RWPE2 (cell line): ENCODE measurements at regions not wholly inside any gene's neighbourhood (a gene's known extent, or its start where the extent isn't known, plus 50 kb on each side); places are given as distances from the start of the nearest gene placed in this dataset.
"Not testable (repeated sequence)": the region's sequence is repeated elsewhere in the genome, so short reads cannot be mapped to it uniquely, and the experiment has no call there.

ENCODE experiments used
- ATAC-seq: fragments of 200-7000 bp; cut with Tn5 transposase; 3 replicates; pipeline ENCODE4 v1.9.1; 2021; ENCODE audit warnings: low read depth
- DNase-seq: peaks from one replicate; pipeline ENCODE4 v3.0.0-alpha.2; 2020; ENCODE audit warnings: low spot score
- H3K27ac ChIP-seq: fragments of 450-650 bp; 2 replicates; pipeline ENCODE4 v1.5.1; 2017; ENCODE audit warnings: mild to moderate bottlenecking; ENCODE audit not compliant: poor library complexity, severe bottlenecking
- H3K27me3 ChIP-seq: fragments of 250-450 bp; sonication (Bioruptor Pico); 2 replicates; pipeline ENCODE4 v1.5.1; 2021; ENCODE audit warnings: mild to moderate bottlenecking, moderate library complexity; ENCODE audit not compliant: insufficient read depth, poor library complexity, severe bottlenecking
- H3K36me3 ChIP-seq: fragments of 250-450 bp; sonication (Bioruptor Pico); 2 replicates; pipeline ENCODE4 v1.5.1; 2020; ENCODE audit warnings: low read depth, mild to moderate bottlenecking, moderate library complexity
- H3K4me1 ChIP-seq: fragments of 250-450 bp; sonication (Bioruptor Pico); 2 replicates; pipeline ENCODE4 v1.5.1; 2021; ENCODE audit warnings: mild to moderate bottlenecking, moderate library complexity; ENCODE audit not compliant: insufficient read depth, poor library complexity, severe bottlenecking
- H3K4me3 ChIP-seq: fragments of 250-450 bp; sonication (Bioruptor Pico); 2 replicates; pipeline ENCODE4 v1.5.1; 2021; ENCODE audit warnings: mild to moderate bottlenecking, moderate library complexity; ENCODE audit not compliant: severe bottlenecking
- H3K9me3 ChIP-seq: fragments of 250-450 bp; sonication (Bioruptor Pico); 2 replicates; pipeline ENCODE4 v1.5.1; 2021; ENCODE audit warnings: mild to moderate bottlenecking, moderate library complexity; ENCODE audit not compliant: severe bottlenecking
- TF ChIP-seq, protein P1 (sequence below): fragments of 450-650 bp; IDR thresholded peaks from one replicate; pipeline ENCODE4 v1.5.1; 2017; ENCODE audit warnings: mild to moderate bottlenecking, moderate library complexity; ENCODE audit not compliant: poor library complexity, severe bottlenecking

DNA sequence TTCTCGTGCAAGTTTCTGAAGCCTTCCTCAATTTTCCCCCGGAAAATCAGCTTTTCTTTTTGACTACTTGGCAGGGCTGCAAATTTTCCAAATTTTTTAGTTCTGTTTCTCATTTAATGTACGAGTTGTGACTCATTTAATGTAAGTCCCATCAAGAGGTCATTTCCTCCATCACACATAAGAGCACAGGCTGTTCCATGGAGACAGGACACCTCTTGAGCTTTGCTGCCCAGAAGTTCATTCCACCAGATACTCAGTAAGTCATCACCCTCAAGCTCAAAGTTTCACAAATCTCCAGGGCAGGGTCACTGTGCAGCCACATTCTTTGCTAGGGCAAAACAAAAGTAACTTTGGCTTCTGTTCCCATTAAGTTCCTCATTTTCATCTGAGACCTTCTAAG, 101.5 kb upstream of the TEKT4 start:
- no peak overlapping the region for H3K27ac ChIP-seq
- H3K36me3 ChIP-seq: no peaks in the 10 kb centered on the region
- no peaks in the 10 kb centered on the region for H3K4me1 ChIP-seq
- no peaks in the 10 kb centered on the region for H3K9me3 ChIP-seq
- H3K4me3 ChIP-seq: no peak overlapping the region
- ATAC-seq (no peak), DNase-seq (no peak)
- no peaks in the 10 kb centered on the region for H3K27me3 ChIP-seq
- TF ChIP-seq, protein P1, sequence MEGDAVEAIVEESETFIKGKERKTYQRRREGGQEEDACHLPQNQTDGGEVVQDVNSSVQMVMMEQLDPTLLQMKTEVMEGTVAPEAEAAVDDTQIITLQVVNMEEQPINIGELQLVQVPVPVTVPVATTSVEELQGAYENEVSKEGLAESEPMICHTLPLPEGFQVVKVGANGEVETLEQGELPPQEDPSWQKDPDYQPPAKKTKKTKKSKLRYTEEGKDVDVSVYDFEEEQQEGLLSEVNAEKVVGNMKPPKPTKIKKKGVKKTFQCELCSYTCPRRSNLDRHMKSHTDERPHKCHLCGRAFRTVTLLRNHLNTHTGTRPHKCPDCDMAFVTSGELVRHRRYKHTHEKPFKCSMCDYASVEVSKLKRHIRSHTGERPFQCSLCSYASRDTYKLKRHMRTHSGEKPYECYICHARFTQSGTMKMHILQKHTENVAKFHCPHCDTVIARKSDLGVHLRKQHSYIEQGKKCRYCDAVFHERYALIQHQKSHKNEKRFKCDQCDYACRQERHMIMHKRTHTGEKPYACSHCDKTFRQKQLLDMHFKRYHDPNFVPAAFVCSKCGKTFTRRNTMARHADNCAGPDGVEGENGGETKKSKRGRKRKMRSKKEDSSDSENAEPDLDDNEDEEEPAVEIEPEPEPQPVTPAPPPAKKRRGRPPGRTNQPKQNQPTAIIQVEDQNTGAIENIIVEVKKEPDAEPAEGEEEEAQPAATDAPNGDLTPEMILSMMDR: no peak

DNA sequence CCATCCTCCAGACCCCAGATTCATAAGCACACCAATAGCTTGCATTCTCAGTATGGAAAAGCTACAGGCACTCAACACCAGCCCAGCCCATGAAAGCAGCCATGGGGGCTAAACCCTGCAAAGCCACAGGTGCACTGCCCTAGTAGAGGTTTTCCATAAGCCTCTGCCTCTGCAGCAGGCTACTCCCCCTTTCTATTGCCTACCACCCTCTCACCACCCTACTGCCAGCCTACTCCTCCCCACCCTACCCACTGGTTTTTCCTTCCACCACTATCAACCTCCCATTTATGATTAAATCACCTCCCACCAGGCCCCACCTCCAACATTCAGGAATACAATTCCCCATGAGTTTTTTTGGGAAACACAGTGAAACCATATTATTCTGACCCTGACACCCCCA, 96.4 kb upstream of the TEKT4 start:
- ATAC-seq (no peak), DNase-seq (no peak)
- no peak overlapping the region for H3K4me3 ChIP-seq
- no peaks in the 10 kb centered on the region for H3K4me1 ChIP-seq
- no peaks in the 10 kb centered on the region for H3K36me3 ChIP-seq
- H3K27me3 ChIP-seq: no peaks in the 10 kb centered on the region
- H3K27ac ChIP-seq: no peak overlapping the region
- H3K9me3 ChIP-seq: no peaks in the 10 kb centered on the region
- TF ChIP-seq, protein P1: no peak

DNA sequence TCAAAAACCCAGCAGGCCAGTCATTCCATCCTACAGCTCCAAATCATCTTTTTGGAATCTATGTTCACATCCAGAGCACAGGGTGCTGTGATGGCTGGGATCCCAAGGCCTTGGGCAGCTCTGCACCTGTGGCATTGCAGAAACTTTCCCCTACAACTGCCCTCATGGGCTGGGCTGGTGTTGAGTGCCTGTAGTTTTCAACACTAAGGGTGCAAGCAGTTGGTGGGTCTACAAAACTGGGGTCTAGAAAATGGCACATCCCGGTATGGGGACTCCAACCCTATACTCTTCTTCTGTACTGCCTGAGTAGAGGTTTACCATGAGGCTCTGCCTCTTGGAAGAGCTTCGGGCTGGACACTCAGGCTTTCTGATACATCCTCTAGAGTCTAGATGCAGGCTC, 95.2 kb upstream of the TEKT4 start:
- Histone ChIP-seq H3K9me3 (no peaks in the 10 kb centered on the region), H3K27ac (no peak overlapping the region), H3K27me3 (no peaks in the 10 kb centered on the region), H3K4me3 (no peak overlapping the region), H3K36me3 (no peaks in the 10 kb centered on the region), H3K4me1 (no peaks in the 10 kb centered on the region)
- TF ChIP-seq, protein P1: no peak
- DNase-seq (no peak), ATAC-seq (no peak)

DNA sequence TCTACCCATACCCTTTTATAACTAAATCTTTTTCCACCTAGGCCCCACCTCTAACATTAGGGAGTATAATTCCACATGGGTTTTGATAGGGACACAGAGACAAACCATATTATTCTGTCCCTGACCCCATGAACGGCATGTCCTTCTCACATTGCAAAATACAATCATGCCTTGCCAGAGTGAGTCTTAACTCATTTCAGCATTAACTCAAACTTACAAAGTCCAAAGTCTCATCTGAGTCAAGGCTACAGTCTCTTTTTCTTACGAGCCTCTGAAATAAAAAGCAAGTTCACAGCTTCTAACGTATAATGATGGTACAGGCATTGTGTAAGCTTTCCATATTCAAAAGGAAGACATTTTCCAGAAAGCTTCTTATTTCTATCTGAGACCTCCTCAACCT, 86.1 kb upstream of the TEKT4 start:
- not testable (repeated sequence) for H3K36me3 ChIP-seq, DNase-seq, ATAC-seq, H3K27ac ChIP-seq, H3K27me3 ChIP-seq, H3K4me1 ChIP-seq, H3K4me3 ChIP-seq, H3K9me3 ChIP-seq

DNA sequence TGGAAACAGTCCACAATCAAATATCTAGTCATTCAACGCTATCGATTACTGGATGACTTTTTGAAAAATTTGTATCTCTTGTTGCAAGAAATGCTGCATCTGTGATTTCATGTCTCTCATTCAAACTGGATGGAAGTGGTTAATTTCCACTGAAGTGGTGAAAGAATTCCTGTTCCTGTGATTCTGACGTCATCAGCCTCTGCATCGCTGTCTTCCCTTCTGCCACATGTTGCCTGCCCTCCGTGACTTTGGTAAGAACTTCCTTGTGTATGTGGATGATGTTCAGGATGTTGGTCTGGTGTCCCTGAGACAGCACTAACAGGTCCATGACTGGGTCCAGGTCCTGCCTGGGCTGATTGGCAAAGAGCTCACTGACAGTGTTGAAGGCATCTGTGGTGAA, 84.8 kb upstream of the TEKT4 start:
- not testable (repeated sequence) for ATAC-seq, H3K4me3 ChIP-seq

DNA sequence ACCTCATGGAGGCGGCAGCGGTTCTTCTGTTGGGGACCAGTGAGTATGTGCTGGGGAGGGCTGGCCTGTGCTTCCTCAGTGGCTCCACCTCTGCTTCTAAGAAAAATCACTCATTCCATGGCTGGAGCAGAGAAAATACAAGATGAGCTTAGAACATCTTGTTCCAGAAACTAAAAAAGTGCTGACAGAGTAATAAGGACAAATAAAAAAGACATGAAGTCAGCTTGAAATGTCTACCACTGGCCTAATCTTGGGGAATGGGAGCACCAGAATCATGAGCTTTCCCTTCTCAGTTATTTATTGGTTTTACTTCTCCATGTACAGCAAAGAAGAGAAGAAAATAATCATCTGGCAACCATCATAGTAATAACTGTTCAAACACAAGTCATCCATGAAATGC, 81.1 kb upstream of the TEKT4 start:
- not testable (repeated sequence) for DNase-seq, H3K9me3 ChIP-seq, H3K27ac ChIP-seq, H3K36me3 ChIP-seq, ATAC-seq, H3K4me3 ChIP-seq, H3K27me3 ChIP-seq, H3K4me1 ChIP-seq

More for the DNA sequence above, 84.8 kb upstream of the TEKT4 start:
- H3K9me3 ChIP-seq, H3K27me3 ChIP-seq, H3K36me3 ChIP-seq, DNase-seq, H3K4me1 ChIP-seq, H3K27ac ChIP-seq: not testable (repeated sequence)
